HG03460 (cell line): ENCODE measurements at regions not wholly inside any gene's neighbourhood (a gene's known extent, or its start where the extent isn't known, plus 50 kb on each side); places are given as distances from the start of the nearest gene placed in this dataset.
"Not testable (repeated sequence)": the region's sequence is repeated elsewhere in the genome, so short reads cannot be mapped to it uniquely, and the experiment has no call there.

Source experiments
- ATAC-seq: cut with Tn5 transposase; IDR thresholded peaks from one replicate; pipeline ENCODE4 v1.9.1; 2021; ENCODE audit not compliant: unreplicated experiment

- no peak for ATAC-seq
Measured at GRCh38 chr16:60181536-60181935, 1447.4 kb upstream of the GOT2 start.

DNA sequence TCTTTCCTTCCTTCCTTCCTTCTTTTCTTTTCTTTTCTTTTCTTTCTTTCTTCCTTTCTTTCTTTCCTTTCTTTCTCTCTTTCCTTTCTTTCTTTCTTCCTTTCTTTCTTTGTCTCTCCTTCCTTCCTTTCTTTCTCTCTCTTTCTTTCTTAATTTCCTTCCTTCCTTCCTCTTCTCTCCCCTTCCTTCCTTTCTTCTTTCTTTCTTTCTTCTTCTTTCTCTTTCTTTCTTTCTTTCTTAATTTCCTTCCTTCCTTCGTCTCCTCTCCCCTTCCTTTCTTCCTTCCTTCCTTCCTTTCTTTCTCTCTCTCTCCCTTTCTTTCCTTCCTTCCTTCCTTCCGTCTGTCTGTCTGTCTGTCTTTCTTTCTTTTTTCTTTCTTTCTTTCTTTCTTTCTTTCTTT lies 1446.5 kb upstream of the GOT2 start:
- no peak for ATAC-seq

DNA sequence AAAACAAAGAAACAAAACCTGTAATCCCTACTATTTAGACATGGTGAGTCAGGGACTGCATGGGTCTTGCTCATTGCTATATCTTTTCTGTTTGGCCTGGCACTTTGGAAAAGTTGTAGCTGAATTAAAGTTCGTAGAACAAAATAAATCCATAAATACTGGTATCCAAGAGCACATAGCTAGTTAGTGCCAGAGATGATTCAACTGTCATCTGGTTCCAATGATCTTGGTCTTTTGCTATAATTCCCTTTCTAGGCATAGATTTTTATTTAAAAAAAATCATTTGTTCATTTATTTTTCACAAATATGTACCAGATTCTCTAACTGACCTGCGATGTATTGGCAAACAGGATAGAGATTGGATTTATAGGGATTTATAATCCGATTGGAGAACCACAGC lies 1436.1 kb upstream of the GOT2 start:
- no peak for ATAC-seq

DNA sequence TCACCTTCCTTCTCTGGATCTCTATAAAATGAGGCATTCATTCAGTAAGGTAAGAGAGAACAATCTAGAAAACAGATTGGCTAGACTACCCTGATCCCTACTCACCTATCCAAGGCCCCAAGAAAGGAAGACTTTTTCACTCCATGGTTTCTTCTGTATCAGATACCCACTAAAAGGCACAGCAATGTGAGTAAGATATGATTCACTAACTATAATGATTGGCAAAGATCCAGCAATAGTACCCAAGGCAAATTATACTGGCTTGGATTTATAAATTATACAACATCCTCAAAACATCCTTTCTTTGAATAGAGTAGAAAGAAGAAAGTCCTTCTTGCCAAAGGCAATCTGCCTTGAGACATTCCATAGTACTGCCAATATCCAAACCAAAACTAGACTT lies 1432.0 kb upstream of the GOT2 start:
- ATAC-seq, result no peak

DNA sequence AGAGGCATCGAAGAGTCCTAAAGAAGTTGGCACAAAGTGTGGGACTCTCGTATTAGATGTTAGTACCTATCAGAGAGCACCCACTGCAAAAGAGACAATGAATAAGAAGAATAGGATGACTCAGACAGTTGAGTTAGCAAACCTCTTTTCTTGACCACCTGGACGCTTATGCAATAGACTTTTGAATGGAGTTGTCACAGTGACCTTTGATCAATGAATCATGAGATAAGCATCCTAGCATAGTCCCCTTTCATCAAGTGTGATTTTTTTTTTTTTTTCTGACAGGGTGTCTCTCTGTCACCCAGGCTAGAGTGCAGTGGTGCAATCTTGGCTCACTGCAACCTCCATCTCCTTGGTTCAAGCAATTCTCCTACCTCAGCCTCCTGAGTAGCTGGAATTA lies 1417.9 kb upstream of the GOT2 start:
- no peak for ATAC-seq

DNA sequence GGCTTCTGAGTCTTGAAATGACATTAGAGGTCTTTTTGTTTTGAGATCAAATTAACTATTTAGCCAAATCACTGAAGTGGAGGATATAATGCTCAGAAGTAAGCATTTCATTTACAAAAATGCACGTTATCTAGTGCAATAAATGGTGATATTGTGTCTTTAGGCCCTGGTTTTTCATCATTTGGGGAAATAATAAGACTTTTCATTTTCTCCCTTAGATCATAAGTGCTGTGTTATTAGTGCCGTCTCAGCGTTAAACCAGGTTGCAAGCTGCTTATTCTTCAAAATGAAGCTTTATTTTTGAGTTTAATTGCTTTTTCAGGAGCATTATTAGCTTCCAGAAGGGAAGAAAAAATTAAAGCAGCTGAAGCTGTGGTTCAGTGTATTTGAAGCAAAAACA lies 1416.8 kb upstream of the GOT2 start:
- no peak for ATAC-seq

- no peak for ATAC-seq
Measured at GRCh38 chr16:60143348-60143705, 1409.2 kb upstream of the GOT2 start.

- no peak for ATAC-seq
Measured at GRCh38 chr16:60142619-60143347, 1408.7 kb upstream of the GOT2 start.

DNA sequence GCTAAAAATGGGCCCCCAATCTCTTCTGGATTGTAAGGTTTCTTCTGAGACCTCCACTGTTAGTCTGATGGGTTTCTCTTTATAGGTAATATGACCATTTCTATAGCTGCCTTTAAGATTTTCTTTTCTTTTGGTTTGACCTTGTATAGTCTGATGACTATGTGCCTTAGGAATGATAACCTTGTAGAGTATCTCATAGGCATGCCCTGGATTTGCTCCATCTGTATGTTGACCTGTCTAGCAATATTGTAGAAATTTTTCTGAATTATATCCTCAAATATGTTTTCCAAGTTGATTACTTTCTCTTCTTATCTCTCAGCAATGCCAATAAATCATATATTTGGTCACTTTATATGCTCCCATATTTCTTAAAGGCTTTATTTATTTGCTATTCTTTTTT lies 1403.8 kb upstream of the GOT2 start:
- ATAC-seq, result no peak

- no peak for ATAC-seq
Measured at GRCh38 chr16:60127196-60127595, 1393.1 kb upstream of the GOT2 start.

DNA sequence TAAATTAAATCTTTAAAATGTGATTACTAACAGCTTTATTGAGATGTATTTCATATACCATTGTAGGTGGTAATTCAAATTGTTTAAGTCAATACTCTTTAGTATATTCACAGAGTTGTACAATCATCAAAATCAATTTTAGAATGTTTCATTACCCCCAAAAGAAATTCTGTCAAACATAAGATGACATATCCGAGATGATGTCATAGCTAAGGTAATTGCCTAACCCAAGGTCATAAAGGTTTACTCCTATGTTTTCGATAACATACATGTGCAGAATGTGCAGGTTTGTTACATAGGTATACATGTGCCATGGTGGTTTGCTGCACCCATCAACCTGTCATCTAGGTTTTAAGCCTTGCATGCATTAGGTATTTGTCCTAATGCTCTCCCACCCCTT lies 1392.0 kb upstream of the GOT2 start:
- ATAC-seq, result not testable (repeated sequence)

DNA sequence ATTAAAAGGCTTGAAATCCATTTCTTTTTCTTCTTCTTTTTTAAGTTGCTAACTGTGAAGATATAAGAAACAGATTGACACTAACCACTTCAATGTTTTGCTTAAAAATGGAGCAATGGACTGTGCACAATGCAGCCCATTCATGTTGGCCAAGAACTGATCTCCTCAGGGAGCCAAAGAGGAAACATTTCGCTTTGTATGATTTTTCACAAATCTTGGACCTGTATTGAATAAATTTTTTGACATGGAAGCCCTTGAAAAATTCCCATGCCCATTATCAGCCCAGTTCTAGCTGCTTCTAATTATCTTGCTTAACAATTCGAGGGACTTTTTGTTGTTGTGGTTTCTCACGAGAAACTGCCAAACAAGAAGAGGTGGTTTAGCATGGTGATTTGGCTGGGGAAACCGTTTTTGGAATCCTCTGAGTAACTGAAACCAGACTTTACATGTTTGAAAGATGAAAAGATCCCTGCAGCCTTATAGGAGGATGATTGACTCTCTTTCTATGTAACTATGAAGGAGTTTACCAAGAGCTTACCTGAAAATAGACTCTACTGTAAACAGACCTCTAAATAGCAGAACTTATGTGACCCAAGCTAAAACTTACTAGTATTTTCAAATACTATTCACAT lies 1389.4 kb upstream of the GOT2 start:
- ATAC-seq, result no peak

GRCh38 chr16:60120586-60120985 lies 1386.5 kb upstream of the GOT2 start:
- no peak for ATAC-seq

- no peak for ATAC-seq
Measured at GRCh38 chr16:60110531-60110930, 1376.4 kb upstream of the GOT2 start.

- ATAC-seq, result no peak
Measured at GRCh38 chr16:60107871-60108270, 1373.8 kb upstream of the GOT2 start.

DNA sequence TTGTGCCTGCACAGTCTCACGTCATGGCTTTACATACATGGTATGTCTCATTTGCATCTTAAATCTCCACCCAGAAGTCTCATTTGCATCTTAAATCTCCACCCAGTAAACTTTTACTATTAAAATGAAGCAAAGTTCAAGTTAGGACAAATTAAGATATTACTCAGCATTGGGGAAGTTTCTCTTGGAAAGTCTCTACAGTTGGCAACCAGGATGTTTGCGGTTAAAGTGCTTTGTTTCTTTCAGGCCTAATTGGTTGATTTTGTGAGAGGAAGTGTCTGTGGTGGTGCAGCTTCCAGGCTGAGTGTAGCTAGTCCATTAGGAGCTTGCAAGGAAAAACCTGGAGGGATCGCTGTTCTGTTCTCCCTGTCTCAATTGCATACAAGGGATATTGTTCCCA lies 1373.3 kb upstream of the GOT2 start:
- no peak for ATAC-seq

DNA sequence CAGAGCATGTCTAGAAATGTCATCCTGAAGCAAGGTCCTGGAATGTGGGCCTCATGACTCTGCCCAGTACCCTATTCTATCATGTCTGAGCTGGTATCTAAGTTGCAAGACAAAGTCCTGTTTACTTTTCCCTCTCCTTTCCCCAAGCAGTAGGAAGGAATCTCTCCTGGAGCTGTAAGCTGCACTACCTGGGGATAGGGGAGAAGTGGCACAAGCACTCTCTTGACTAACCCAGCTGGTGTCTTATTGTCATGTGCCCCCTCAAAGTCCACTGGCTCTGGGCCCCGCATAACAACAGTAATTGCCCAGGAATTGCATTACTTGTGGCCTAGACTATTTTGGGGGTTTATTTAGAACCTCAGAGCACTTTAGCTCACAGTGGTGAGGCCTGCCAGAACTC lies 1366.3 kb upstream of the GOT2 start:
- ATAC-seq, result no peak

GRCh38 chr16:60091529-60091928 lies 1357.4 kb upstream of the GOT2 start:
- ATAC-seq, result no peak

DNA sequence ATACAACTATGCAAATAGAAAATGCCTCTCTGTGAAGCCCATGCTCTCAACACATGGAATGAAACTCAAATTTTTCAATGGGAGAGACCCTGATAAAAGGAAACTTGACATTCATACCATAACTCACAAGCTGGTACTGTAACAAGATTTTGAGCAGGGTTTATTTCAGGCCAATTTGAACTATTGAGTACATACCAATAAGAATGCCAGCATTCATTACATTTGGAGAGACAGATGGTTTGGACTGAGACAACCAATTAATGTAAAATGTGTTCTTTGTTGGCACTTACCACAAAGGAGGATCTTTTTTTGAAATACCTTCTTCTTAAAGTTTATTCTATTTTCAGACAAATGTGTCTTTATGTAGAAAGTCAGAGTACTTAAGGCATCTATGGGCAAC lies 1357.0 kb upstream of the GOT2 start:
- ATAC-seq, result no peak

DNA sequence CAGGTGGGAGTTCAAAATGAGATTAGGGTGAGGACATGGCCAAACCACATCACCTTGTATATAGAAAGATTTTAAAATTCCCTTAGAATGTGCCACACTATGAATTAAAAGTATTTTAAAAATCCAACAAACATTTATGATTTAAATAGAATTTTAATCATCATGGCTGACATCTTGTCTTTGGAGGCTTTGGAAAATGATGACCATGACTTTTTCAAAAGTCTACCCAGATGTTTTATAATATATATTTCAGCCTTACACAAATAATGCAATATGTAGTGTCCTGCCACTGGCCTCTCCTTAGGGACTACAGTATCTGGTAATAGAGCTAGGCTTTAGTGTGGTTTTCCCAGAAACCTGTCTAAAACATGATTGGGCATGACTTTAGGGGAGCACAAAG lies 1353.4 kb upstream of the GOT2 start:
- ATAC-seq, result no peak

- not testable (repeated sequence) for ATAC-seq
Measured at GRCh38 chr16:60078819-60079218, 1344.7 kb upstream of the GOT2 start.

DNA sequence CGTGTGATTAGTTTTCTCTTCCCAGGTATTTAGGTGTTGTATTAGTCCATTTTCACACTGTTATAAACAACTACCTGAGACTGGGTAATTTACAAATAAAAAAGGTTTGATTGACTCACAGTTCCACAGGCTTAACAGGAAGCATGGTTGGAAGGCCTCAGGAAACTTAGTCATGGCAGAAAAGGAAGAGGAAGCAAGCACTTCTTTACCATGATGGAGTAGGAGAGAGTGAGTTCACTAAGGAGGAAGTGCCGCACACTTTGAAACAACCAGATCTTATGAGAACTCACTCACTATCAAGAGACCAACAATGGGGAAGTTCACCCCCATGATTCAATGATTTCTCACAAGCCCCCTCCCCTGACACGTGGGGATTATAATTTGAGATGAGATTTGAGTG lies 1343.7 kb upstream of the GOT2 start:
- no peak for ATAC-seq

GRCh38 chr16:60074378-60074777 lies 1340.3 kb upstream of the GOT2 start:
- ATAC-seq, result no peak
